ENCODE measurements at regions not wholly inside any gene's neighbourhood (a gene's known extent, or its start where the extent isn't known, plus 50 kb on each side); places are given as distances from the start of the nearest gene placed in this dataset.
A peak's percentile ranks its signal among the peaks of the same experiment; 100 is the strongest.

DNA sequence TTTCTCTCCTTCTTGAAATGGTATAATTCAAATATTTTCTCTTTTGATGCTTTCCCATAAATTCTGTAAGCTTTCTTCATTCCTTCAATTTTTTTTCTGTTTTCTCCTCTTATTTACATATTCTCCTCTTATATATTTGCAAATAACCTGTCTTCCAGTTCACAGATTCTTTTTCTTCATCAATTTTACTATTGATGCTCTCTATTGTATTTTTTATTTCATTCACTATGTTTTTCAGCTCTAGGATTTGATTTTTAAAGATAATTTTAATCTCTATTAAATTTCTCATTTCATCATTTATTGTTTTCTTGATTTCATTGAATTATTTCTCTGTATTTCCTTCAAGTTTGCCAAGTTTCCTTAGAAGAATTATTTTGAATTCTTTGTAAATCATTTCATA is 54.0 kb upstream of the PRPS1L1 start:
- no peaks in the 10 kb centered on the region for H3K27me3 ChIP-seq (replicated peaks)
- no peak for DNase-seq
- in situ Hi-C loops (cut with HindIII; ENCODE audit: low pct_ligation_motif_present, low sequenced_read_pairs) = no loop called here
- H3K36me3 ChIP-seq (replicated peaks) = no peaks in the 10 kb centered on the region
- H3K27ac ChIP-seq = no peak overlapping the region
- H3K4me3 ChIP-seq (ENCODE audit: low read depth, low read length) = no peak overlapping the region
- TF ChIP-seq, protein P1, sequence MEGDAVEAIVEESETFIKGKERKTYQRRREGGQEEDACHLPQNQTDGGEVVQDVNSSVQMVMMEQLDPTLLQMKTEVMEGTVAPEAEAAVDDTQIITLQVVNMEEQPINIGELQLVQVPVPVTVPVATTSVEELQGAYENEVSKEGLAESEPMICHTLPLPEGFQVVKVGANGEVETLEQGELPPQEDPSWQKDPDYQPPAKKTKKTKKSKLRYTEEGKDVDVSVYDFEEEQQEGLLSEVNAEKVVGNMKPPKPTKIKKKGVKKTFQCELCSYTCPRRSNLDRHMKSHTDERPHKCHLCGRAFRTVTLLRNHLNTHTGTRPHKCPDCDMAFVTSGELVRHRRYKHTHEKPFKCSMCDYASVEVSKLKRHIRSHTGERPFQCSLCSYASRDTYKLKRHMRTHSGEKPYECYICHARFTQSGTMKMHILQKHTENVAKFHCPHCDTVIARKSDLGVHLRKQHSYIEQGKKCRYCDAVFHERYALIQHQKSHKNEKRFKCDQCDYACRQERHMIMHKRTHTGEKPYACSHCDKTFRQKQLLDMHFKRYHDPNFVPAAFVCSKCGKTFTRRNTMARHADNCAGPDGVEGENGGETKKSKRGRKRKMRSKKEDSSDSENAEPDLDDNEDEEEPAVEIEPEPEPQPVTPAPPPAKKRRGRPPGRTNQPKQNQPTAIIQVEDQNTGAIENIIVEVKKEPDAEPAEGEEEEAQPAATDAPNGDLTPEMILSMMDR (IDR thresholded peaks at IDR 0.05; ENCODE audit: low read depth, low read length, missing control alignments) = no peak

DNA sequence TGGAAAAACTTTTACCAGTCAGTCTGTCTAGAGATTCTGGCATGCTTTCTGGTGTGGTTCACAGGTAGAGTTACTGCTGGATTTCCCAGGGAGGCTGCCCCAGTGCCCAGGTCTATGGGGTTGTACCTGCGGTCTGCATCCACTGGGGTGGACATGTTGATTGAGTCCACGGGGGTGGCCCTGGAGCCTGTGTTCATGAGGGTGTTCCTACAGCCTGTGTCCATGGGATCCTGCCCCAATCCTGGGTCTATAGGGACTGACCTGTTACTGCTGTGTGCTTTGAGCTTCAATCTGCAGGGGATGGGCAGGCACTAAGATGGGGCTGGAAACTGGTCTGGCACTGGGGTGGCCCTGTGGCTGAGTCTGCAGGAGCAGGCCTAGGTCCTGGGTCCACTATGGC is 54.5 kb upstream of the PRPS1L1 start:
- no peaks in the 10 kb centered on the region for H3K36me3 ChIP-seq (replicated peaks)
- DNase-seq = no peak
- TF ChIP-seq, protein P1 (IDR thresholded peaks at IDR 0.05; ENCODE audit: low read depth, low read length, missing control alignments) = no peak
- in situ Hi-C loops (cut with HindIII; ENCODE audit: low pct_ligation_motif_present, low sequenced_read_pairs) = no loop called here
- no peaks in the 10 kb centered on the region for H3K27me3 ChIP-seq (replicated peaks)
- H3K27ac ChIP-seq = no peak overlapping the region
- no peak overlapping the region for H3K4me3 ChIP-seq (ENCODE audit: low read depth, low read length)

- DNase-seq = no peak
- Histone ChIP-seq H3K27me3 (replicated peaks) (no peaks in the 10 kb centered on the region), H3K27ac (no peak overlapping the region), H3K36me3 (replicated peaks) (no peaks in the 10 kb centered on the region), H3K4me3 (ENCODE audit: low read depth, low read length) (peak overlapping the region; percentile 73)
- in situ Hi-C loops (cut with HindIII; ENCODE audit: low pct_ligation_motif_present, low sequenced_read_pairs) = no loop called here
- TF ChIP-seq, protein P1 (IDR thresholded peaks at IDR 0.05; ENCODE audit: low read depth, low read length, missing control alignments) = no peak
Observed at GRCh38 chr7:18086165-18087025, 58.7 kb upstream of the PRPS1L1 start.

DNA sequence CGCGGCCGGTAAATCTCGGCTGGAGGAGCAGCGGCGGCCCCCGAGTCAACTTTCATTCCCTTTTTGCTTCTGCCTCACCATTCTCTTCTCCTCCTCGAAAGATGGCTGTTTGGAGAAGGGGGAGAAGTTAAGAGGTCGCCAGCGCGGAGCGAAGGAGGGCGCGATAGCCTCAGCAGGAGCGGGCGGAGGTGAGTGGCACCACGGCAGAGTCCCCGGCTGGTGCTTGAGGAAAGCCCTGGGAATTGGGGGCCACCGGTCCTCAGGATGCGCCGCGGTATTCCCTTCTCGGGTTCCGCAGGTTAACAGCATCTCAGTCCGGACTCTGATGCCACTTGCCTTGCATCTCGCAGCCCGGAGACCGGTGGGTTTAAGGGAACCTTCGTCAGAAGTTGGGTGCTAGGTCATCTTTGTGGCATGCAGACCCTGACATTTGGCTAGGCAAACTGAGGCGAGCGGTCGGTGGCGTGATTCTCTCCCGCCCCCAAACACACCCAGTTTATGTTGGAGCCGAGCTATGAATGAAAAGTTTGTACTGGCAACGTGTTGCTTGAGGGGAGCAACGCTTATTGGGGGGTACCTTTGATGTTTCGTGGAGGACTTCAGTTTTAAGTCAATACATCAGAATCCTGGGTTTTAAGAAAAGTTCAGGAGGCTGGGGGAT is 59.5 kb upstream of the PRPS1L1 start:
- Histone ChIP-seq H3K36me3 (replicated peaks) (no peaks in the 10 kb centered on the region), H3K27me3 (replicated peaks) (no peaks in the 10 kb centered on the region), H3K27ac (no peak overlapping the region), H3K4me3 (ENCODE audit: low read depth, low read length) (peak overlapping the region; percentile 73)
- DNase-seq = no peak
- in situ Hi-C loops (cut with HindIII; ENCODE audit: low pct_ligation_motif_present, low sequenced_read_pairs) = no loop called here
- TF ChIP-seq, protein P1 (IDR thresholded peaks at IDR 0.05; ENCODE audit: low read depth, low read length, missing control alignments) = no peak

DNA sequence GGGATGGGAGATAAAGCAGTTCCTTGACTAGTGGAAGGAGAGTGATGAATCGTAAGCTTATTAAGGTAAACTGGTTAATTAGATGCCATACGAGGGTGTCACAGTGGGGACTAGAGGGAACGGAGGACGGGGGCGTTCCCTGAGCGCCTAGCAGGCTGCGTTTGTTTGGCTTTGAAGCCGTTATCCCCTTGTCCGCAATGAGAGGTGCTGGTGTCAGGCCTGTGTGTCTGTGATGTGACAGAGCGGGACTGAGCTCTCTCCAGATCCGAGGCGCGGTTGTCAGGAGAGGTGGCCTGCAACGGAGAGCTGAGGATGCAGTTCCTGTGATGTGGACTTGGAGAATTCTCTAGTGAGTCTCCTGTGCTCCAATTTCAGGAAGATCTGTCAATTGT is 60.0 kb upstream of the PRPS1L1 start:
- Histone ChIP-seq H3K36me3 (replicated peaks) (no peaks in the 10 kb centered on the region), H3K4me3 (ENCODE audit: low read depth, low read length) (peak overlapping the region; percentile 73), H3K27ac (no peak overlapping the region), H3K27me3 (replicated peaks) (no peaks in the 10 kb centered on the region)
- TF ChIP-seq, protein P1 (IDR thresholded peaks at IDR 0.05; ENCODE audit: low read depth, low read length, missing control alignments) = no peak
- DNase-seq = no peak
- in situ Hi-C loops (cut with HindIII; ENCODE audit: low pct_ligation_motif_present, low sequenced_read_pairs) = no loop called here
